ENCODE measurements at regions not wholly inside any gene's neighbourhood (a gene's known extent, or its start where the extent isn't known, plus 50 kb on each side); places are given as distances from the start of the nearest gene placed in this dataset.

DNA sequence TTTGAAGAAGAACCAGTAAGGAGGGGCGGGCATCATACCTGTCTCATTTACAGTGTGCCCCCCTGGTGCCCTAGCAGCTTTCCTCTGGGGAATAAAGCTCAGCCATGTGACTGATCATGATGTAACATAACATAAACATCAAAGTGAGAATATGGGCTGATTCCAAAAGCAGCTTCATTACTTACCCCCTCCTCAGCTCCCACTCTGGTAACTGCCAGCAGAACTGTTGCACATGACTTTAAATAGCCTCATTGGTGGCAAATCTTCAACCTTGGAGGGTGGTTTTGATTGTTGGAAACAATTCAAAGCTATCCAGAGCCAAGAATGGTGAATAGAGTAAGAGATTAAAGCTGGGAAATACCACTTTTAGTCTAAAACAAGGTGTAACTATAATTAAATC is 384.6 kb downstream of the BUD13 start (continued):
- TF ChIP-seq, protein P1, sequence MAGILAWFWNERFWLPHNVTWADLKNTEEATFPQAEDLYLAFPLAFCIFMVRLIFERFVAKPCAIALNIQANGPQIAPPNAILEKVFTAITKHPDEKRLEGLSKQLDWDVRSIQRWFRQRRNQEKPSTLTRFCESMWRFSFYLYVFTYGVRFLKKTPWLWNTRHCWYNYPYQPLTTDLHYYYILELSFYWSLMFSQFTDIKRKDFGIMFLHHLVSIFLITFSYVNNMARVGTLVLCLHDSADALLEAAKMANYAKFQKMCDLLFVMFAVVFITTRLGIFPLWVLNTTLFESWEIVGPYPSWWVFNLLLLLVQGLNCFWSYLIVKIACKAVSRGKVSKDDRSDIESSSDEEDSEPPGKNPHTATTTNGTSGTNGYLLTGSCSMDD (CRISPR knock-in tag; IDR thresholded peaks at IDR 0.05) = no peak

DNA sequence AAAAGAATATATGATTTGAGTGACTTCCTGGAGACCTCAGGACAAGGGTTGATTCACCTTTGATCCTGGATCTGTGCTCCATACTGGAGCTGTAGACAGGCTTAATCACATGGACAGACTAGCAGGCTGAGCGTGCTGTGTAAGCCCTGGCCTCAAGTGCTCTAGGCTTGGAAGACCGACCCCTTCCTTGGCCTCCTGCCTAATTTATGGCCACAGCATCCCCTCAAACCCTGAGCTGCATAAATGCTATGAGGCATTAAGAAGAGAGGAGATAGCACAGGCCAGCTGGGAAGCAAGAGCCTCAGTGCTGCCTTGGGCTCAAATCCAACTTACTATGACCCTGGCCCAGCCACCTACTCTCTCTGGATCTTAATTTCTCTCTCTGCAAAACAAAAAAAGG is 385.1 kb downstream of the BUD13 start:
- no peak overlapping the region for H3K4me3 ChIP-seq (replicated peaks in 1 of 3; ENCODE audit: insufficient read depth in 1 of 3, low read depth in 2 of 3, low read length in 3 of 3)
- POLR2A ChIA-PET = no interaction called here
- no peaks in the 10 kb centered on the region for H4K20me1 ChIP-seq (ENCODE audit: insufficient read depth, low read length)
- no peaks in the 10 kb centered on the region for H3K9me3 ChIP-seq (ENCODE audit: low read length)
- DNase-seq (ENCODE audit: low spot score) = no peak
- no peak overlapping the region for H2AFZ ChIP-seq (ENCODE audit: low read length)
- H3K79me2 ChIP-seq (ENCODE audit: insufficient read depth, low read length) = no peaks in the 10 kb centered on the region
- FAIRE-seq = no peak
- TF ChIP-seq NR1H2 (CRISPR knock-in tag; IDR thresholded peaks at IDR 0.05; ENCODE audit: borderline replicate concordance, low read depth) (no peak), RFX5 (IDR thresholded peaks at IDR 0.05; ENCODE audit: low read depth, low read length) (no peak), IKZF4 (CRISPR knock-in tag; IDR thresholded peaks at IDR 0.05; ENCODE audit: borderline replicate concordance, low read depth, not compliant biosample characterization) (no peak), TBX3 (IDR thresholded peaks at IDR 0.05; ENCODE audit: borderline replicate concordance) (no peak), NFATC3 (CRISPR knock-in tag; IDR thresholded peaks at IDR 0.05) (no peak), ZSCAN9 (CRISPR knock-in tag; IDR thresholded peaks at IDR 0.05; ENCODE audit: borderline replicate concordance) (no peak), PHB2 (IDR thresholded peaks at IDR 0.05; ENCODE audit: partially characterized antibody) (no peak), ZNF891 (CRISPR knock-in tag; IDR thresholded peaks at IDR 0.05) (no peak), ZNF589 (CRISPR knock-in tag; conservative IDR thresholded peaks at IDR 0.05) (no peak), ZNF766 (CRISPR knock-in tag; IDR thresholded peaks at IDR 0.05; ENCODE audit: borderline replicate concordance) (no peak)
- TF ChIP-seq, protein P2, sequence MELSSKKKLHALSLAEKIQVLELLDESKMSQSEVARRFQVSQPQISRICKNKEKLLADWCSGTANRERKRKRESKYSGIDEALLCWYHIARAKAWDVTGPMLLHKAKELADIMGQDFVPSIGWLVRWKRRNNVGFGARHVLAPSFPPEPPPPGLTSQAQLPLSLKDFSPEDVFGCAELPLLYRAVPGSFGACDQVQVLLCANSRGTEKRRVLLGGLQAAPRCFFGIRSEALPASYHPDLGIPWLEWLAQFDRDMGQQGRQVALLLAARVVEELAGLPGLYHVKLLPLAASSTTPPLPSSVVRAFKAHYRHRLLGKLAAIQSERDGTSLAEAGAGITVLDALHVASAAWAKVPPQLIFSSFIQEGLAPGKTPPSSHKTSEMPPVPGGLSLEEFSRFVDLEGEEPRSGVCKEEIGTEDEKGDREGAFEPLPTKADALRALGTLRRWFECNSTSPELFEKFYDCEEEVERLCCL (CRISPR knock-in tag; IDR thresholded peaks at IDR 0.05; ENCODE audit: borderline replicate concordance) = no peak
- TF ChIP-seq, protein P3, sequence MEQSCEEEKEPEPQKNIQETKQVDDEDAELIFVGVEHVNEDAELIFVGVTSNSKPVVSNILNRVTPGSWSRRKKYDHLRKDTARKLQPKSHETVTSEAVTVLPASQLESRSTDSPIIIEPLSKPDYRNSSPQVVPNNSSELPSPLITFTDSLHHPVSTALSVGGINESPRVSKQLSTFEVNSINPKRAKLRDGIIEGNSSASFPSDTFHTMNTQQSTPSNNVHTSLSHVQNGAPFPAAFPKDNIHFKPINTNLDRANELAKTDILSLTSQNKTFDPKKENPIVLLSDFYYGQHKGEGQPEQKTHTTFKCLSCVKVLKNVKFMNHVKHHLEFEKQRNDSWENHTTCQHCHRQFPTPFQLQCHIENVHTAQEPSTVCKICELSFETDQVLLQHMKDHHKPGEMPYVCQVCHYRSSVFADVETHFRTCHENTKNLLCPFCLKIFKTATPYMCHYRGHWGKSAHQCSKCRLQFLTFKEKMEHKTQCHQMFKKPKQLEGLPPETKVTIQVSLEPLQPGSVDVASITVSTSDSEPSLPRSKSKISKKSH (CRISPR knock-in tag; IDR thresholded peaks at IDR 0.05; ENCODE audit: borderline replicate concordance) = no peak
- TF ChIP-seq, protein P4, sequence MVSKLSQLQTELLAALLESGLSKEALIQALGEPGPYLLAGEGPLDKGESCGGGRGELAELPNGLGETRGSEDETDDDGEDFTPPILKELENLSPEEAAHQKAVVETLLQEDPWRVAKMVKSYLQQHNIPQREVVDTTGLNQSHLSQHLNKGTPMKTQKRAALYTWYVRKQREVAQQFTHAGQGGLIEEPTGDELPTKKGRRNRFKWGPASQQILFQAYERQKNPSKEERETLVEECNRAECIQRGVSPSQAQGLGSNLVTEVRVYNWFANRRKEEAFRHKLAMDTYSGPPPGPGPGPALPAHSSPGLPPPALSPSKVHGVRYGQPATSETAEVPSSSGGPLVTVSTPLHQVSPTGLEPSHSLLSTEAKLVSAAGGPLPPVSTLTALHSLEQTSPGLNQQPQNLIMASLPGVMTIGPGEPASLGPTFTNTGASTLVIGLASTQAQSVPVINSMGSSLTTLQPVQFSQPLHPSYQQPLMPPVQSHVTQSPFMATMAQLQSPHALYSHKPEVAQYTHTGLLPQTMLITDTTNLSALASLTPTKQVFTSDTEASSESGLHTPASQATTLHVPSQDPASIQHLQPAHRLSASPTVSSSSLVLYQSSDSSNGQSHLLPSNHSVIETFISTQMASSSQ (IDR thresholded peaks at IDR 0.05; ENCODE audit: low read depth) = no peak
- TF ChIP-seq, protein P4 (CRISPR knock-in tag; IDR thresholded peaks at IDR 0.05; ENCODE audit: borderline replicate concordance) = no peak
- no peak for ATAC-seq
- CTCF ChIA-PET (ENCODE audit: low intra/inter-chr PET ratio, low total read pairs) = no interaction called here
- 100% methylated on average over 1 of the region's 2 CpGs for WGBS (ENCODE audit: low lambda C conversion rate)
- in situ Hi-C loops (cut with HindIII; ENCODE audit: extremely low pct_ligation_motif_present, low pct_unique_long_range_greater_than_20kb) = no loop called here
- H3K9ac ChIP-seq (ENCODE audit: insufficient read depth, low read depth, low read length) = no peak overlapping the region
- no TSS peak for BruUV-seq (replicated peaks)
- peaks cover 22% of the 10 kb centered on the region for H3K4me1 ChIP-seq (ENCODE audit: insufficient read depth, low read length)
- intact Hi-C loops (cut with micrococcal nuclease; ENCODE audit: unreplicated experiment) = no loop called here
- no peaks in the 10 kb centered on the region; a peak in 1 of 5 replicates for H3K27me3 ChIP-seq (ENCODE audit: control insufficient read depth in 1 of 2, insufficient read depth in 2 of 2, low read length in 2 of 2)
- no peak overlapping the region for H3K27ac ChIP-seq (ENCODE audit: extremely low read length, insufficient read depth, low read length)
- no peak overlapping the region for H3K4me2 ChIP-seq (ENCODE audit: low read depth, low read length)
- H3K36me3 ChIP-seq (replicated peaks in 1 of 2; ENCODE audit: control insufficient read depth in 1 of 2, insufficient read depth in 2 of 2, low read length in 2 of 2) = no peaks in the 10 kb centered on the region

Measured in HepG2 (cell line).